ENCODE measurements at regions not wholly inside any gene's neighbourhood (a gene's known extent, or its start where the extent isn't known, plus 50 kb on each side); places are given as distances from the start of the nearest gene placed in this dataset.

DNA sequence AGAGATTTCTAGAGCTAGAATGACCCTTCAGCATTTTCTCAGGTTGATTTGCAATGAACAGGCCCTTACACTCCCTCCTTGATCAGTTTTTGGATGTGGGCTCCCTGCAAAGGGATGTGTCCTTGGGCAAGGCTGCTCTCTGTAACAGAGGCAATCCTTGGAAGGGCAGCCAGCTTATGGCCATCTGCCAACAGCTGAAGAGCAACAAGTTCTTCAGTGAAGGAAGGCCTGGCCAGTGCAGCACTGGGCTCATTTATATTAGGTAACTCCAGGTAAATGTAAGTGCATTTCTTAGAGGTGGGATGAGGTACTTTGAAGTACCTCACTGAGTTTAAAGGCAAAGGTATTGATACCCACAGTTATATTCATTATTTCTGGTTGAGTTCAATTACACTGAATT is 114.3 kb upstream of the KCNJ16 start:
- DNase-seq: no peak

DNA sequence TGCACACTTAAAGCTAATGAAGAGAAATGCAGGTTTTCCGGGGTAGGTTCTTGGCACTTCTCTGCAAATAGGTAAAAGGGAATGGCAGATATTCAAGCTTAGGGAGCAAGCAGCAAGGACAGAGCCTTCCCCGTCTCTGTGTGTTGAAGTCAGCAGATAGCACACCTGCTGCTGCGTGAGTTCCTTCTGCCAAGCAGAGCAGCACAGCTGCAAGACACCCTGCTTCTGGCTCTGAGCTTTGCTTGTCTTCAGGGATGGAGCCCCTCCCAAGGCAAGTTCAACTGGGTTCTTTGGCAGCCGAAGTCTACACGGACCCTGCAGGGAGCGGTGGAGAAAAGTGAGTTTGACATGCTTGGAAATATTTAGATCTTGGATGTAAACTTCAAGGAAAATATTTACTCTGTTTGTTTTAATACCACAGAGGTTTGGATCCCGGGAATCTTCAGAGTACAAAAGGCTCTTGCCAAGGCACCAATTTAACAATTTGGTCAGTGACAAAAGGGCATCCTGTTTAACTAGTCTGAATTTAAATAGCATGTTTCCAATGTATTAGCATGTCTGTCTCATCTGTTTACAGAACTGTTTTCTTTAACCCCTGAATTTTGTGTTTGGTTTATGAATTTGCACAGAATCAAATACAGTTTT is 113.4 kb upstream of the KCNJ16 start:
- DNase-seq: no peak

DNA sequence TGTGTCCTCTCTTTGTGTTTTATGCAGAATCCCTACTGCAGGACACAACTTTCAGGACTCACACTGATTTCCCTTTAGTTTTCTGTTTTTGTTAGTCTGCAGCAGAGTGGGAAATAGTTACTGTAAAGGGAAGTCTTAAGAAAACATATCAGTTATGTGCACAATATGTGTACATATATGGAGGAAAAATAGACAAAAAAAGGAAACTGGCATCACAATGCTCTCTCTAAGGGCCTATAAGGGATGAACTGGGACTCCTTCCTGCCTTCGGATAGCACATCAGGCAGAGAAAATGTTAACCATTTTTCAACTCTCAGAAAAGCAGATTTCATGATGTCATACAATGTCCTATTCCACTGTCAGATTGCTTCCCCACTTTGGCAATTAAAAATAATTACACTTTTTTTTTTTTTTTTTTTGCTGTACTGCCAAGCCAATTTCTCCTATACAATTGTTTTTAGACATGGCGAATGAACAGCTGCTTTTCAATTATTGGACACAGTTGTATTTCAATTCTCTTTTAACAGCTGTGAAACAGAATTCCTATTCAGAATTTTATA is 112.5 kb upstream of the KCNJ16 start:
- no peak for DNase-seq

DNA sequence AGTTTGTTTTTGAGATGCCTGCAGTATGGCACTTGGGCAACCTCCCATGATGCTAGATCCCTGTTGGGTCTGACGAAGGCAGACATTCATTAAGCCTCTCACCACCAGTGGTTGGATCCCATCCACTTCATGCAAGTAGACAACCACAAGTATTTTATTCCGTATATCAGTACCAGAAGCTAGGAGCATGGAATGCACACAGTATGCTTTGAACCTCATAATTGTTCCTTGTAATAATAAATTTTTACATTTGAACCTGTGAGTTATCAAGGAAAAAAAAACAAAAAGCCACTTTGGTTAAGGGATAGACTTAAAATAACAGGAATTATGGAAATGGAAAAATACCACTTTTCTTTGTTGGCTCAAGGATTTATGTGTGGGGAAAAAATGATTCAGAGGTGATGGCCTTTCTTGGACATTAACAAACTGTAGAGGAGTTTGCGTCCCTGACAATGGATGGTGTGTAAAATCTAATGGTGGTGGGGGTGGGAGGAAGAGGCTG is 107.1 kb upstream of the KCNJ16 start:
- DNase-seq: no peak

GRCh38 chr17:69969897-69970296 is 105.1 kb upstream of the KCNJ16 start:
- DNase-seq: no peak

GRCh38 chr17:69972251-69972650 is 102.8 kb upstream of the KCNJ16 start:
- DNase-seq: no peak

DNA sequence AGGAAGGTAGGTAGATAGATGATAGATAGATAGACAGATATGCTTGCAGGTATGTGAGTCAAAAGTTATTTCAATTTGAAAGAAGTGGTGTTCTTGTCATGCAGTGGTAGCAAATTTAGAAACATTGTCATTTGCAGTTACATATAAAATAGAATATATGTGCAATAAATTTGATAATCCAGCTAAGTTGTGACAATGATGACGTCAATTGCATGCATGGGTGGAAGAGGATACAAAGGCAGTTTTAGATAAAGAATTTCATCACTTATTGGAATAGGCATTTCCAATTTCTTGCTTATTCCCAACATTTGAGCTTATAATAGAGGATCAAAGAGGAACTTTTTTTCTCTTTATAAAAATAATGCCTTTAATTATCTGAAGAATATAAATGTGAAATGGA is 99.2 kb upstream of the KCNJ16 start:
- no peak for DNase-seq

DNA sequence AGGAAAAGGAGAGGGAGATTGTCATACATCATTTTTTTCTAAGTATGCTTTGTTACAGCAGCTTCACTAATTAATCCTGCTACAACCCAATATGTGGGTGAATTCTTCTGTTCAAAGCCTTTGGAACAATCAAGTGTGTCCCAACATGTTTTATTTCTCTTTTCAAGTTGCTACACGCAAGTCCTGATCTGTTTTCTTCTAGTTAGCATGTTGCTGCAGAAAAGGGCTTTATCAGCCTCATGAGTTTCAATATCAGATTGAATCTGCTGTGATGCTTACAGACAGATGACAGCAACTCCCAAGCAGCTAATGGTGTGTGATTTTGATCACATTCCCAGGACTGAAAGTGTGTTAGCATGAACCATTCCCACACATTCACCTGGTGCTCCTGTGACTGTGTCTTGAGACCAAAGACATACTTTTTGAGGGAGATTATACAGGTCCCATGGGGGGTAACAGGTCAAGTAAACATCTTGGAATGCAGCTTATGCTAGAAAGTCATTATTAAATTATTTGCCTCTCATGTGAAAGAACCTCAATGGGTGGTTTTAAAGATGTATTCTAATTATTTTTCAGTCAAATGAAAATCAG is 96.9 kb upstream of the KCNJ16 start:
- DNase-seq: no peak

GRCh38 chr17:69981441-69981840 is 93.6 kb upstream of the KCNJ16 start:
- DNase-seq: no peak

GRCh38 chr17:69995476-69995875 is 79.5 kb upstream of the KCNJ16 start:
- no peak for DNase-seq

GRCh38 chr17:69997332-69997731 is 77.7 kb upstream of the KCNJ16 start:
- no peak for DNase-seq

DNA sequence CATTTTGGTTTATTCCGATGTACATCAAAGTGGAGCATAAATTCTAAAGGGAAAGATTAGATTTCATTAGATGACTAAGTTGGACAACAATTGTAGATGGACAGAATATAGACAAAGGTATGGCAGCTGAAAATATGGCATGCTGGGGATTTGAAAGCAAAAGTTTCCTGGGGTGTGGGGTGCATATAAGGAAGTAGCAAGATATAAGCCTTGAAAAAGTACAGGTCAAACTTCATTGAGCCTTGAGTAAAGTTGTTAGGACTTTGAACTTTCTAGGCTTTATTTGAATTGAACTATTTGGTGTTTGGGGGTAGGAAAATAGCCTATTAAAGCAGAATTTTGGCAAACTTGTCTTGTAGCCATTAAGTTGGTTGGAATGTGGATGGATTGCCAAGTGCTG is 75.8 kb upstream of the KCNJ16 start:
- no peak for DNase-seq

DNA sequence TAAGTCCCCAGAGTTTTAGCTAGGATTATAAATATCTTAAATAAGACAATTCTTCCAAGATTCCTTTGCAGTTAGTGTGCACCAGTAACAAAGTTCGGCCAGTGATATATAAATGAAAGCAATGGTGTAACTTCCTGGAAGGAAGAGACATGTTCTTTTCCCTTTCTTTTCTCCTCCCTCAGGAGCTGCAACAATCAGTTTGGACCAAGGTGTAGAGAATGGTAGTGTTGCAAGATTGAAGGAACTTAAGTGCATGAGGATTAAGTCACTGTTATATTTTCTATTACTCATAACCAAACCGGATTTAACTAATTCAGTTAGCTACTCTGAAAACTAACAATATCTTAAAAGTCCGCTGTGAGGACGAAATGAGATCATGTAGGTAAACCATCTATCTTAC is 68.9 kb upstream of the KCNJ16 start:
- DNase-seq: no peak

GRCh38 chr17:70011750-70012149 is 63.3 kb upstream of the KCNJ16 start:
- no peak for DNase-seq

- DNase-seq: no peak
Observed at GRCh38 chr17:70013911-70014310, 61.1 kb upstream of the KCNJ16 start.

GRCh38 chr17:70017112-70017511 is 57.9 kb upstream of the KCNJ16 start:
- DNase-seq: no peak

DNA sequence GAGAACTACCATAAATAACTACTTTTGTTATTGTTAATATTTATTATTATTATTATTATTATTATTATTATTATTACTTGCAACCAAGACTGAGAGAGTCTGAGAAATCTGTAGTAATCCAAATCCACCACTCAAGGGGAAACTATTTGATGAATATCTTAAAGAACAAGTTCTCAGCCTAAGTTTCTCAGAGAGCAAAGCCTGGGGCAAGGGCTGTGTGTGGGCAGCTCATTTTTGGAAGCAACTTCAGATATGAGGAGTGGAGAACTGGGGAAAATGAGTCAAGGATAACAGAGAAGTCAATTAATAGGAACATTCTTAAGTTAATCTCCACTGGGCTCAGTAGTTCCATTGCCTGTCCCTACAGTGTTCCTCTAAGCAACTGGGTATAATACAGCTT is 57.1 kb upstream of the KCNJ16 start:
- no peak for DNase-seq

GRCh38 chr17:70021726-70022125 is 53.3 kb upstream of the KCNJ16 start:
- DNase-seq: no peak

DNA sequence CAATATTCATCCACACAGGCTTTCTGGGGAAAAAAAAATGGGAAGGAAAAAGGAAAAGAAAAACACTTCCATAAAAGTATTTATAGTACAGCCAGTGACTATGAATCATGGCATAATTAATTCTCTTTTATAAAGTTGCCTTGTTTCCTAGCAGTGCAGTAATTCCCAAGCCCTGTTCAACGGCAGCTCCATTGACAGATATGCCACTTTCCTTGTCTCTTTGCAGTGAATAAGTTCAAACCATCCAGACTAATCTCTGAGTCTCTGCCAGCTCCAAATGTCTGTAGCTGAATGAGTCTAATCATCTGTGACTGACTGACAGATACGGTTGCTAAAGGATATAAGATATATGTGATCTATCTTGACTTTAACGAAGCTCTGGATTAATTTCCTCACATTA is 52.9 kb upstream of the KCNJ16 start:
- DNase-seq: no peak

- DNase-seq: no peak
Observed at GRCh38 chr17:70024253-70024652, 50.8 kb upstream of the KCNJ16 start.

Measured in AML-193 (cell line).